ENCODE measurements at regions not wholly inside any gene's neighbourhood (a gene's known extent, or its start where the extent isn't known, plus 50 kb on each side); places are given as distances from the start of the nearest gene placed in this dataset.
A peak's percentile ranks its signal among the peaks of the same experiment; 100 is the strongest.
"Not testable (repeated sequence)": the region's sequence is repeated elsewhere in the genome, so short reads cannot be mapped to it uniquely, and the experiment has no call there.

- DNase-seq; intact Hi-C loops (cut with DNase I); ATAC-seq (ENCODE audit: poor library complexity): not testable (repeated sequence)
These were observed 61.7 kb upstream of the DLG1 start for GRCh38 chr3:197360095-197360494.

GRCh38 chr3:197359476-197359875 lies 61.1 kb upstream of the DLG1 start:
- ATAC-seq (ENCODE audit: poor library complexity); intact Hi-C loops (cut with DNase I); DNase-seq: not testable (repeated sequence)

GRCh38 chr3:197356741-197357140 lies 58.3 kb upstream of the DLG1 start:
- ATAC-seq (ENCODE audit: poor library complexity) (no peak), DNase-seq (no peak)
- intact Hi-C loops (cut with DNase I) = no loop called here

- intact Hi-C loops (cut with DNase I) = no loop called here
- DNase-seq = peak; percentile 73
These were observed 57.9 kb upstream of the DLG1 start for GRCh38 chr3:197356275-197356674.

GRCh38 chr3:197355713-197356112 lies 57.3 kb upstream of the DLG1 start:
- intact Hi-C loops (cut with DNase I) = no loop called here
- DNase-seq (no peak), ATAC-seq (ENCODE audit: poor library complexity) (no peak)

More at GRCh38 chr3:197356275-197356674, 57.9 kb upstream of the DLG1 start:
- ATAC-seq (ENCODE audit: poor library complexity) = peak; percentile 58

- DNase-seq (peak; percentile 75), ATAC-seq (ENCODE audit: poor library complexity) (peak; percentile 12)
- intact Hi-C loops (cut with DNase I) = no loop called here
These were observed 56.2 kb upstream of the DLG1 start for GRCh38 chr3:197354568-197355001.

GRCh38 chr3:197353867-197354567 lies 55.6 kb upstream of the DLG1 start:
- ATAC-seq (ENCODE audit: poor library complexity) (no peak), DNase-seq (no peak)
- intact Hi-C loops (cut with DNase I) = no loop called here

GRCh38 chr3:197353001-197353866 lies 54.8 kb upstream of the DLG1 start:
- ATAC-seq (ENCODE audit: poor library complexity) (no peak), DNase-seq (no peak)
- intact Hi-C loops (cut with DNase I) = no loop called here

GRCh38 chr3:197352382-197352781 lies 54.0 kb upstream of the DLG1 start:
- ATAC-seq (ENCODE audit: poor library complexity) (peak; percentile 76), DNase-seq (peak; percentile 76)
- intact Hi-C loops (cut with DNase I) = no loop called here

GRCh38 chr3:197350446-197350845 lies 52.0 kb upstream of the DLG1 start:
- DNase-seq = no peak
- ATAC-seq (ENCODE audit: poor library complexity) = no peak
- intact Hi-C loops (cut with DNase I) = no loop called here

- ATAC-seq (ENCODE audit: poor library complexity) = no peak
- no peak for DNase-seq
- intact Hi-C loops (cut with DNase I) = no loop called here
These were observed 51.0 kb upstream of the DLG1 start for GRCh38 chr3:197349368-197349767.
